ENCODE measurements at regions not wholly inside any gene's neighbourhood (a gene's known extent, or its start where the extent isn't known, plus 50 kb on each side); places are given as distances from the start of the nearest gene placed in this dataset.

DNA sequence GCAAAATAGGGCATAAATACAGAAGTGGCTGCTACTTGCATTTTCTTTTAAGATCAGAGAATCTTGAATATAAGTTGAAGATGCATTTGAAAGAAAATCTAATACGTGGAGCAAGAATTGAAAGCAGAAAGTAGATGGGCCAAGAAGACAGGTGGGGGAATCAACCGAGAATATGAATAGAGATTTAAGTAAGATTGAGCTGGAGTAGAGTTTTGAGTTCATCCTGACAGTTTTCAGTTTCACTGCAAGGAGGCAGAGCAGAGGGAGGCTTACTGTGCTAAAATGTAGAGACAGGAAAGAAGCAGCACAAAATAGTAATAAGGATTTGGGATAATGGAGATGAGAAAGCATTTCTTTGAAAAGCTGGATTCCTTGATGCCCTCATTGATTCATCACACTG is 214.5 kb downstream of the GJA1 start:
- intact Hi-C loops (cut with DNase I): no loop called here
- TF ChIP-seq EP300 (IDR thresholded peaks at IDR 0.05) (no peak), POLR2A (IDR thresholded peaks at IDR 0.05) (no peak)
- TF ChIP-seq, protein P1, sequence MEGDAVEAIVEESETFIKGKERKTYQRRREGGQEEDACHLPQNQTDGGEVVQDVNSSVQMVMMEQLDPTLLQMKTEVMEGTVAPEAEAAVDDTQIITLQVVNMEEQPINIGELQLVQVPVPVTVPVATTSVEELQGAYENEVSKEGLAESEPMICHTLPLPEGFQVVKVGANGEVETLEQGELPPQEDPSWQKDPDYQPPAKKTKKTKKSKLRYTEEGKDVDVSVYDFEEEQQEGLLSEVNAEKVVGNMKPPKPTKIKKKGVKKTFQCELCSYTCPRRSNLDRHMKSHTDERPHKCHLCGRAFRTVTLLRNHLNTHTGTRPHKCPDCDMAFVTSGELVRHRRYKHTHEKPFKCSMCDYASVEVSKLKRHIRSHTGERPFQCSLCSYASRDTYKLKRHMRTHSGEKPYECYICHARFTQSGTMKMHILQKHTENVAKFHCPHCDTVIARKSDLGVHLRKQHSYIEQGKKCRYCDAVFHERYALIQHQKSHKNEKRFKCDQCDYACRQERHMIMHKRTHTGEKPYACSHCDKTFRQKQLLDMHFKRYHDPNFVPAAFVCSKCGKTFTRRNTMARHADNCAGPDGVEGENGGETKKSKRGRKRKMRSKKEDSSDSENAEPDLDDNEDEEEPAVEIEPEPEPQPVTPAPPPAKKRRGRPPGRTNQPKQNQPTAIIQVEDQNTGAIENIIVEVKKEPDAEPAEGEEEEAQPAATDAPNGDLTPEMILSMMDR (IDR thresholded peaks at IDR 0.05): no peak
- Histone ChIP-seq H3K27me3 (no peaks in the 10 kb centered on the region), H3K27ac (no peak overlapping the region), H3K4me1 (ENCODE audit: insufficient read depth) (no peaks in the 10 kb centered on the region), H3K36me3 (no peaks in the 10 kb centered on the region), H3K4me3 (no peak overlapping the region), H3K9me3 (no peaks in the 10 kb centered on the region)
- no peak for DNase-seq
- 93 to 95% (median 95%) methylated on average over 2 of the region's 2 CpGs for WGBS, 3 donors

DNA sequence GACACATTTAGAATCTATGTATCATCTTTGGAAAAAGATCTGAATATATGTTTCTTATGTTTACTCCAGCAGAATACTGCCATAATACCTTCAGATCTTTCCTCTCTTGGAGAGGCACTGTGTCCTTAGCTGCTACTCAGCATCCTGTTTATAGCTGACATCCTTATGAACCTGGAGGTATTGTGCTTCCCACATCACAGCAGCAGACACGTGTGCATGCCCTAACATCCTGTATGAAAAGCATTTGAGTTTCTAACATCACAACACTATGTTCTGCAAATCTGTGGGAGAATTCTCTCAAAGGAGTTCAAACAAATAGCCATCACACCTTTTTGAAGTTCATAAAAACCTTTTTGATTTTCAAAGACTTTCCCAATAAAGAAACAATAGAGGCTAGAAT is 216.0 kb downstream of the GJA1 start:
- intact Hi-C loops (cut with DNase I): no loop called here
- Histone ChIP-seq H3K4me1 (ENCODE audit: insufficient read depth) (no peaks in the 10 kb centered on the region), H3K9me3 (no peaks in the 10 kb centered on the region), H3K27me3 (no peaks in the 10 kb centered on the region), H3K27ac (no peak overlapping the region), H3K4me3 (no peak overlapping the region), H3K36me3 (no peaks in the 10 kb centered on the region)
- WGBS, 3 donors: 60 to 68% (median 61%) methylated on average over 1 of the region's 1 CpG
- TF ChIP-seq, protein P1 (IDR thresholded peaks at IDR 0.05): no peak
- no peak for TF ChIP-seq POLR2A (IDR thresholded peaks at IDR 0.05)
- no peak for TF ChIP-seq EP300 (IDR thresholded peaks at IDR 0.05)
- DNase-seq: no peak

GRCh38 chr6:121652223-121652622 is 216.8 kb downstream of the GJA1 start:
- no peaks in the 10 kb centered on the region for H3K9me3 ChIP-seq
- DNase-seq: no peak
- no peaks in the 10 kb centered on the region for H3K27me3 ChIP-seq
- TF ChIP-seq, protein P1 (IDR thresholded peaks at IDR 0.05): no peak
- TF ChIP-seq POLR2A (IDR thresholded peaks at IDR 0.05) (no peak), EP300 (IDR thresholded peaks at IDR 0.05) (no peak)
- WGBS, 3 donors: 63 to 70% (median 67%) methylated on average over 5 of the region's 5 CpGs
- H3K27ac ChIP-seq: no peak overlapping the region
- H3K4me3 ChIP-seq: no peak overlapping the region
- H3K4me1 ChIP-seq (ENCODE audit: insufficient read depth): no peaks in the 10 kb centered on the region
- intact Hi-C loops (cut with DNase I): no loop called here
- no peaks in the 10 kb centered on the region for H3K36me3 ChIP-seq

DNA sequence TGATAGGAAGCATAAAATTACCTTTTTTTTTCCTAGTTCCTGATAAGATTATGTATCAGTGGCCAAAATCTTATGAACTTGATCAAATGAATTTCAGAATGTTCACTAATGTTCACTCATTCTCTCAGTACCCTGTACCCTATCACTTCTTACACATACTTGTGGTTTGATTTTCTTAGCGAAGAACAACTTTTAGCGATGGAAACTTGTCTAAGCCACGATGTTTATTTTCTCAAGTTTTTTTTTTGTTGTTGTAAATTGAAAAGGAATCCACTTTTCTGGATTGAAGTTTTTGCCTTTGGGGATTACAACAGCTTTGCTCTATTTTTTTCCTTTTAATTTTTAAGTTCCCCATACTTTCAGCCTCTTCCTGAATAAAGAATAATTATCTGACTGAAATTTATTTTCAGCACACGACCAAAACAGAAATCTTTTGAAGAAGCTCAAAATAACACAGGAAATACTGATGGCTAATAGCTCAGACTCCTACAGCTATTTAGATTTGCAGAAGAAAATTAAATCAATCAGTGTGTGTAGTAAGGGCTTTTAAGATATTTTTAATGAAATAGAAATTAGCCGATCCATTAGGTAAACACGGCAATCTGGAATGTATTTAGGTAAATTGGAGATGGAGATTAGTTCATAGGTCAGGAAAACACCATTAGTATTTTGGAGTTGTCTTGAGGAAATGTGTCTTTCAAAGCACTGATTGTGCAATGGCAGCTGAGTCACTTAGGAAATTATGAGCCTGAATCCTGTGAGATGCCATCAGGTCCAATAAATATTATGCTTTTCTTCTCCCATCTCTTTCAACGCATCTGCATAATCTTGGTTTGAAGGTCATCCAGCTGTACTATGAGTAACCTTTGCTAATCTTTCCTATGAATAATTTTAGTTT is 217.5 kb downstream of the GJA1 start:
- Histone ChIP-seq H3K4me1 (ENCODE audit: insufficient read depth) (no peaks in the 10 kb centered on the region), H3K9me3 (no peaks in the 10 kb centered on the region), H3K27ac (no peak overlapping the region), H3K27me3 (no peaks in the 10 kb centered on the region), H3K4me3 (no peak overlapping the region), H3K36me3 (no peaks in the 10 kb centered on the region)
- DNase-seq: peak in 1 of 5 donors; percentile 53
- intact Hi-C loops (cut with DNase I): no loop called here
- WGBS, 3 donors: 21 to 30% (median 24%) methylated on average over 7 of the region's 7 CpGs
- TF ChIP-seq, protein P1 (IDR thresholded peaks at IDR 0.05): no peak
- TF ChIP-seq POLR2A (IDR thresholded peaks at IDR 0.05): no peak
- TF ChIP-seq EP300 (IDR thresholded peaks at IDR 0.05): no peak

Data from ovary (tissue), 7 donors.